DND-41 (cell line): ENCODE measurements at regions not wholly inside any gene's neighbourhood (a gene's known extent, or its start where the extent isn't known, plus 50 kb on each side); places are given as distances from the start of the nearest gene placed in this dataset.

Experiments
- ATAC-seq: fragments of 200-7000 bp; cut with Tn5 transposase; 3 replicates; pipeline ENCODE4 v1.9.1; 2021; ENCODE audit warnings: low read depth; ENCODE audit not compliant: insufficient read depth
- DNase-seq: peaks from one replicate; pipeline ENCODE4 v3.0.0-alpha.2; 2020
- H2AFZ ChIP-seq: 2 replicates; pipeline ENCODE4 v1.6.0; 2012; ENCODE audit warnings: low read depth, low read length
- H3K27ac ChIP-seq: 2 replicates; pipeline ENCODE4 v1.5.1; 2012; ENCODE audit warnings: low read length, inconsistent platforms
- H3K27me3 ChIP-seq: fragments of 200-600 bp; sonication (generic); 2 replicates; pipeline ENCODE4 v1.6.0; 2012; ENCODE audit warnings: low read length, mild to moderate bottlenecking, inconsistent platforms; ENCODE audit not compliant: insufficient read depth, poor library complexity
- H3K36me3 ChIP-seq: 2 replicates; pipeline ENCODE4 v1.5.1; 2012; ENCODE audit warnings: low read length, inconsistent platforms; ENCODE audit not compliant: insufficient read depth
- H3K4me1 ChIP-seq: 2 replicates; pipeline ENCODE4 v1.5.1; 2012; ENCODE audit warnings: mild to moderate bottlenecking, low read length; ENCODE audit not compliant: insufficient read depth
- H3K4me2 ChIP-seq: 2 replicates; pipeline ENCODE4 v1.6.0; 2012; ENCODE audit warnings: mild to moderate bottlenecking, moderate library complexity, low read length, inconsistent platforms; ENCODE audit not compliant: insufficient read depth
- H3K4me3 ChIP-seq, 2 experiments: fragments of 200-600 bp in 1 of 2; shearing (Covaris generic) in 1 of 2; 2 replicates each; pipeline ENCODE4 v1.5.1; 2012 to 2016; ENCODE audit warnings: inconsistent platforms in 2 of 2, low read length in 2 of 2, mild to moderate bottlenecking in 2 of 2, low read depth in 1 of 2, moderate library complexity in 1 of 2
- H3K79me2 ChIP-seq: 2 replicates; pipeline ENCODE4 v1.6.0; 2012; ENCODE audit warnings: low read length, inconsistent platforms; ENCODE audit not compliant: insufficient read depth
- H3K9ac ChIP-seq: 2 replicates; pipeline ENCODE4 v1.6.0; 2012; ENCODE audit warnings: low read depth, mild to moderate bottlenecking, inconsistent platforms, low read length, moderate library complexity
- H3K9me3 ChIP-seq: 2 replicates; pipeline ENCODE4 v1.5.1; 2012; ENCODE audit warnings: low read length, moderate library complexity, mild to moderate bottlenecking, inconsistent platforms; ENCODE audit not compliant: insufficient read depth, severe bottlenecking
- H4K20me1 ChIP-seq: 2 replicates; pipeline ENCODE4 v1.6.0; 2012; ENCODE audit warnings: low read length; ENCODE audit not compliant: insufficient read depth
- CTCF ChIP-seq: IDR thresholded peaks from 2 replicates; pipeline ENCODE4 v1.5.1; 2012; ENCODE audit warnings: borderline replicate concordance, low read length, moderate library complexity, mild to moderate bottlenecking; ENCODE audit not compliant: poor library complexity, severe bottlenecking; ENCODE audit errors: extremely low read depth
- EZH2 ChIP-seq: IDR thresholded peaks from 3 replicates; pipeline ENCODE4 v1.6.1; 2012; ENCODE audit warnings: borderline replicate concordance, low read depth, mild to moderate bottlenecking, moderate library complexity, low read length, inconsistent platforms; ENCODE audit not compliant: severe bottlenecking

- ATAC-seq, result no peak
- no peaks in the 10 kb centered on the region for H4K20me1 ChIP-seq
- H3K79me2 ChIP-seq, result no peaks in the 10 kb centered on the region
- no peak overlapping the region for H3K4me3 ChIP-seq
- H3K27ac ChIP-seq, result no peak overlapping the region
- no peak overlapping the region for H3K9ac ChIP-seq
- H3K36me3 ChIP-seq, result no peaks in the 10 kb centered on the region
- H3K4me2 ChIP-seq, result no peak overlapping the region
- H3K27me3 ChIP-seq, result no peaks in the 10 kb centered on the region
- no peaks in the 10 kb centered on the region for H3K4me1 ChIP-seq
- H3K9me3 ChIP-seq, result no peaks in the 10 kb centered on the region
- no peak for DNase-seq
- TF ChIP-seq CTCF (no peak), EZH2 (no peak)
- H2AFZ ChIP-seq, result no peak overlapping the region
Observed at GRCh38 chr11:128398517-128399250, 188.7 kb downstream of the ETS1 start.

- no peak for ATAC-seq
- no peaks in the 10 kb centered on the region for H4K20me1 ChIP-seq
- no peak overlapping the region for H2AFZ ChIP-seq
- no peaks in the 10 kb centered on the region for H3K4me1 ChIP-seq
- no peak for DNase-seq
- TF ChIP-seq CTCF (no peak), EZH2 (no peak)
- no peak overlapping the region for H3K27ac ChIP-seq
- H3K9me3 ChIP-seq, result no peaks in the 10 kb centered on the region
- no peaks in the 10 kb centered on the region for H3K79me2 ChIP-seq
- H3K36me3 ChIP-seq, result no peaks in the 10 kb centered on the region
- H3K9ac ChIP-seq, result no peak overlapping the region
- H3K4me3 ChIP-seq, result no peak overlapping the region
- no peaks in the 10 kb centered on the region for H3K27me3 ChIP-seq
- H3K4me2 ChIP-seq, result no peak overlapping the region
Observed at GRCh38 chr11:128397362-128397761, 190.0 kb downstream of the ETS1 start.

GRCh38 chr11:128394431-128395089, 192.8 kb downstream of the ETS1 start:
- no peak overlapping the region for H2AFZ ChIP-seq
- no peak overlapping the region for H3K4me2 ChIP-seq
- ATAC-seq, result no peak
- no peaks in the 10 kb centered on the region for H3K27me3 ChIP-seq
- no peaks in the 10 kb centered on the region for H3K79me2 ChIP-seq
- TF ChIP-seq CTCF (no peak), EZH2 (no peak)
- H3K4me3 ChIP-seq, result no peak overlapping the region
- no peak for DNase-seq
- H4K20me1 ChIP-seq, result no peaks in the 10 kb centered on the region
- H3K27ac ChIP-seq, result no peak overlapping the region
- H3K36me3 ChIP-seq, result no peaks in the 10 kb centered on the region
- no peaks in the 10 kb centered on the region for H3K4me1 ChIP-seq
- no peaks in the 10 kb centered on the region for H3K9me3 ChIP-seq
- H3K9ac ChIP-seq, result no peak overlapping the region
